ENCODE measurements at regions not wholly inside any gene's neighbourhood (a gene's known extent, or its start where the extent isn't known, plus 50 kb on each side); places are given as distances from the start of the nearest gene placed in this dataset.

DNA sequence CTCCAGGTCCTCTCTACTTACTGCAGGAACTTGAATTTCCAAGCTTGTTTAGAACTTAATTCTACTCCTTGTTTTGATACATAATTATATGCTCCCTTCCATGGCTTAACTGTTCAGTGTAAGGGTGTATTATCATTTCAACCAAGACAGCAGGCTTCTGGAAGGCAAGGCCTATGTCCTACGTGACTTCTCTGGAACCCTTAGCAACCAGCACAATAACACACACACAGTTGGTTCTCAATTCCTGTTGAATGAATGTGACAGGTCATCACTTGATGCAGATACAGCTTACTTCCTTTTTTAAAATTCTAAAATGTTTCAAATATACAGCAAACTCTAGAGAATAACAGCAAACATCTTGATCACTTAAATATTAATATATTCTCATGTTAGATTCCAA is 77.7 kb upstream of the COCH start:
- TF ChIP-seq CTCF (IDR thresholded peaks at IDR 0.05) (no peak), EP300 (IDR thresholded peaks at IDR 0.05) (no peak), POLR2AphosphoS5 (IDR thresholded peaks at IDR 0.05) (no peak), POLR2A (IDR thresholded peaks at IDR 0.05) (no peak)
